ENCODE measurements at regions not wholly inside any gene's neighbourhood (a gene's known extent, or its start where the extent isn't known, plus 50 kb on each side); places are given as distances from the start of the nearest gene placed in this dataset.

DNA sequence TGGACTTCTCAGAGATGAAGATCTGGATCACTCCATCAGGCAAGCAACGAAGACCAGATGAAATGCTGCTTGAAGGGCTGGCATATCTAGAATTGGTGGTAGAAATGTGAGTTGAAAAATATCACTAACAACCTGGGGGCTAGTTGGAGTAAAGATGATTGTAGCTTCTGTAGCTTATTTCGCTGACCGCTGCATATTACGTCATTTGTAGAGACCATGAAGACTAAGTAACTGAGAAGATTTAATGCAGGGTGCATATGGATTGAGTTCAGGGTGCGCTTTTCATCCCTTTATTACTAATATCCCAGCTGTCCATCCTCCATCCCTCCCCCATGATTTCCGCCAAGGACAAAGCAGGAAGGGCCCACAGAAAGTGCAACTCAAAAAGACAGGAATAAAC, 1364.0 kb downstream of the PCDH9 start:
- ChIA-PET CTCF (no interaction called here), POLR2A (no interaction called here)
- DNase-seq (ENCODE audit: extremely low spot score): no peak
- TF ChIP-seq, protein P1, sequence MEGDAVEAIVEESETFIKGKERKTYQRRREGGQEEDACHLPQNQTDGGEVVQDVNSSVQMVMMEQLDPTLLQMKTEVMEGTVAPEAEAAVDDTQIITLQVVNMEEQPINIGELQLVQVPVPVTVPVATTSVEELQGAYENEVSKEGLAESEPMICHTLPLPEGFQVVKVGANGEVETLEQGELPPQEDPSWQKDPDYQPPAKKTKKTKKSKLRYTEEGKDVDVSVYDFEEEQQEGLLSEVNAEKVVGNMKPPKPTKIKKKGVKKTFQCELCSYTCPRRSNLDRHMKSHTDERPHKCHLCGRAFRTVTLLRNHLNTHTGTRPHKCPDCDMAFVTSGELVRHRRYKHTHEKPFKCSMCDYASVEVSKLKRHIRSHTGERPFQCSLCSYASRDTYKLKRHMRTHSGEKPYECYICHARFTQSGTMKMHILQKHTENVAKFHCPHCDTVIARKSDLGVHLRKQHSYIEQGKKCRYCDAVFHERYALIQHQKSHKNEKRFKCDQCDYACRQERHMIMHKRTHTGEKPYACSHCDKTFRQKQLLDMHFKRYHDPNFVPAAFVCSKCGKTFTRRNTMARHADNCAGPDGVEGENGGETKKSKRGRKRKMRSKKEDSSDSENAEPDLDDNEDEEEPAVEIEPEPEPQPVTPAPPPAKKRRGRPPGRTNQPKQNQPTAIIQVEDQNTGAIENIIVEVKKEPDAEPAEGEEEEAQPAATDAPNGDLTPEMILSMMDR (IDR thresholded peaks at IDR 0.05; ENCODE audit: control extremely low read depth, extremely low read depth, low read depth, missing control alignments): no peak

DNA sequence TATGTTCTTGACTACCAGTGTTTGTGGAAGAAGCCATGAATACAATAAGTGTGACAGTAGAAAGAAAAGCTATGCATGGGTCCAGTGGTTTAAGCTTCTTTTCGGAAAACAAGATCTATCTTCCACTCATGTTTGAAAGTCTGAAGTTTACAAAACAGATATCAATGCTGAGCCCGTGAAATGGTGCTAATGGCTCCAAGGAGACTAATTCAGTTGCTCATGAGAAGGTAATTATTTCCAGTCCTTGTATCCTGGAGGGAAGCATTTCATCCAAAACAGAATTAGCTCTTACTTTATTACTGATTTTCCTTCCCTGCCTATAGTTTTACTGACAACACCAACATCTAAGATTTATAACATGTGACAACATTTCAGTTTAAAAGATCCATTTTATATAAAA, 1364.9 kb downstream of the PCDH9 start:
- DNase-seq (ENCODE audit: extremely low spot score): no peak
- TF ChIP-seq, protein P1 (IDR thresholded peaks at IDR 0.05; ENCODE audit: control extremely low read depth, extremely low read depth, low read depth, missing control alignments): no peak
- CTCF ChIA-PET: interaction anchor here (1.0 kb wide), 1 partner anchor 18 kb away, joined by 3 read pairs; no protein-coding TSS in a partner anchor
- POLR2A ChIA-PET: no interaction called here

DNA sequence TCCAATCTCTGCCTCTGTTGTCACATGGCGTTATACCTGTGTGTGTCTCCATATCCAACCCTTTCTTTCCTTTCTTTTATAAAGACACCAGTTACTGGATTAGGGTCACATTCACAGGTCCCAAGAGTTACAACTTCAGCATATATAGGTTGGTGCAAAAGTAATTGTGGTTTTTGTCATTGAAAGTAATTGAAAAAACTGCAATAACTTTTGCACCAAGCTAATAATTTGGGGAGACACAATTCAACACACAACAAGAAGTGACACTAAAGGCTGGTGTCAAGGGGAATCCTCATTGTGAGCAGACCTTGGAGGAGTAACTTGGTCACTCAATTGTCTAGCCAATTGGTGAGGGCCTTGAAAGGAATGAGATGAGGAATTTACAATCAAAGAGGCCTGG, 1366.1 kb downstream of the PCDH9 start:
- POLR2A ChIA-PET: no interaction called here
- TF ChIP-seq, protein P1 (IDR thresholded peaks at IDR 0.05; ENCODE audit: control extremely low read depth, extremely low read depth, low read depth, missing control alignments): no peak
- DNase-seq (ENCODE audit: extremely low spot score): no peak
- CTCF ChIA-PET: no interaction called here

DNA sequence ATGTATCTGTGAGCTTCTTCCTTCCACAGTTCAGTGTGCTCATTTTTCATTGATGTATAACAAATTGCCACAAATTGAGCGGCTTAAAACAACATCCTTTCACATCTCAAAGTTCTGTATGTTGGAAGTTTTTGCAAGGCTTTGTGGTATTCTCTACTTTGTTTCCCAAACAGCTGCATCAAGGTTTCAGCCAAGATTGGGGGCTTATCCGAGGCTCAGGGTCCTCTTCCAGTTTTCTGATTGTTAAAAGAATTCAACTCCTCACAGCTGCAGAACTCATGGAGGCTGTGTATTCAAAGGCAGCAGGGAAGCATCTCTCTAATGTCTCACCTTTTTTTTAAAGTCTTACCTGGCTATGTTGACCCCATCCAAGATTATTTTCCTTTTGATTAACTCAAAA, 1369.8 kb downstream of the PCDH9 start:
- CTCF ChIA-PET: interaction anchor here (1.0 to 1.4 kb wide), 2 partner anchors 9 to 13 kb away, joined by 4 to 5 read pairs; no protein-coding TSS in a partner anchor
- no peak for DNase-seq (ENCODE audit: extremely low spot score)
- POLR2A ChIA-PET: no interaction called here
- TF ChIP-seq, protein P1 (IDR thresholded peaks at IDR 0.05; ENCODE audit: control extremely low read depth, extremely low read depth, low read depth, missing control alignments): no peak

DNA sequence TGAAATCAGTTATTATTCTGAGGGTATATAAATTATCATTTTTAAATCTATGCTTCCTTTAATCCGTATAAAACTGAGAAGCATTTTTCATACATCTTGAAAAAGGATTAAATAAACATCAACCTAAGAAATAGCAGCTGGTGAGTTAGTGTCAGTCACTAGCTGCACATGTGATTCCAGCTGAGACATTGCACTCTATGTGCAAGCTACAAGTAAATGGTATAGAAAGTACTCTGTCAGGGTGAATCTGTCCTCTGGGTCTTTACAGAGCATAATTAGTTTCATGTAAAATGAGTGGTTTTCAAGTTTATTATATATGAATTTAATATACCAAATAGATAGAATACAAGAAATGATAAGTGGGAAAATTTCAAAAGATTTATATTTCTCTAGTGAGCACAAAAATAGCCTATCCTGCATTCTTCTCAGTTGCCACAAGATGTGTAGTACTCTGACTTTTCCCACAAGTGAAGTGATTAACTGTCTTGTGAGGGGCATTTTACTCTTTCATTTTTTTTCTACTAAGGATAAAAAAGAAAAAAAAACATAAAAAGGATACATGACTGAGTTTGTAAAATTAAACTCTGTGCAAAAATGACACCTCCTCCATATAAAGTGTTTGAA, 1372.1 kb downstream of the PCDH9 start:
- ChIA-PET CTCF (no interaction called here), POLR2A (no interaction called here)
- DNase-seq (ENCODE audit: extremely low spot score): no peak
- TF ChIP-seq, protein P1 (IDR thresholded peaks at IDR 0.05; ENCODE audit: control extremely low read depth, extremely low read depth, low read depth, missing control alignments): no peak

DNA sequence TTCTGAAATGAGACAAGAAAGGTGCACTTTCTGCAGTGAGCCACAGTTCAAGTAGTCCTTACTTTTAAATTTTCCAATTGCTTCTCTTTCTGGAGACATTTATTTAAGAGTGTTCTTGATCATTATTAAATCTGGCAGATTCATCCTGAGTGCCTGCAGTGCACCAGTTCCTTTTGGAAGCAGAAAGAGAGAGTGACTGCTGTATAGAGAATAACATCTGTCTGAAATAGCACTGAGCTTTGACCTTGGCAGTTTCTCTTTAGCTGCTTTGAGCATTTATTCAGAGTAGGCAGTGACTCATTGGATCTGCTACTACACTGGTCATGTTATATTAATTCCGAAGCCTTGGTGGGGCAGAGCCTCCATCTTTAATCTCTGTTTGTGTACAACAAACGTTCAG, 1373.7 kb downstream of the PCDH9 start:
- ChIA-PET POLR2A (no interaction called here), CTCF (no interaction called here)
- TF ChIP-seq, protein P1 (IDR thresholded peaks at IDR 0.05; ENCODE audit: control extremely low read depth, extremely low read depth, low read depth, missing control alignments): no peak
- no peak for DNase-seq (ENCODE audit: extremely low spot score)
